KMS-11 (cell line): ENCODE measurements at regions not wholly inside any gene's neighbourhood (a gene's known extent, or its start where the extent isn't known, plus 50 kb on each side); places are given as distances from the start of the nearest gene placed in this dataset.

Experiments used
- H2AFZ ChIP-seq: fragments of 200-600 bp; sonication (generic); 2 replicates; pipeline ENCODE4 v1.6.1; 2016; ENCODE audit warnings: antibody characterized with exemption, mixed run types, low read depth
- H3K27ac ChIP-seq: fragments of 200-600 bp; sonication (generic); 2 replicates; pipeline ENCODE4 v1.6.1; 2016; ENCODE audit warnings: mild to moderate bottlenecking, mixed run types
- H3K27me3 ChIP-seq: fragments of 200-600 bp; sonication (generic); 2 replicates; pipeline ENCODE4 v1.6.1; 2017; ENCODE audit warnings: mild to moderate bottlenecking, low read depth, mixed run types, moderate library complexity; ENCODE audit not compliant: insufficient read depth
- H3K36me3 ChIP-seq: fragments of 200-600 bp; sonication (generic); 2 replicates; pipeline ENCODE4 v1.6.1; 2017; ENCODE audit warnings: mild to moderate bottlenecking, mixed run types; ENCODE audit not compliant: insufficient read depth
- H3K4me1 ChIP-seq: fragments of 200-600 bp; sonication (generic); 2 replicates; pipeline ENCODE4 v1.6.1; 2016; ENCODE audit warnings: mild to moderate bottlenecking, low read depth, mixed run types; ENCODE audit not compliant: poor library complexity, severe bottlenecking
- H3K4me2 ChIP-seq: fragments of 200-600 bp; sonication (generic); 2 replicates; pipeline ENCODE4 v1.7.0; 2016; ENCODE audit warnings: mild to moderate bottlenecking, mixed run types
- H3K4me3 ChIP-seq: fragments of 200-600 bp; sonication (generic); IDR thresholded peaks from 2 replicates; pipeline ENCODE4 v1.6.1; 2017; ENCODE audit warnings: low read depth, low read length, mixed read lengths; ENCODE audit not compliant: insufficient read depth
- H3K79me2 ChIP-seq: fragments of 200-600 bp; sonication (generic); 2 replicates; pipeline ENCODE4 v1.6.1; 2016; ENCODE audit warnings: low read depth, mixed run types; ENCODE audit not compliant: insufficient read depth
- H3K9ac ChIP-seq: fragments of 200-600 bp; sonication (generic); 2 replicates; pipeline ENCODE4 v1.6.1; 2016; ENCODE audit warnings: mild to moderate bottlenecking, mixed run types
- H4K20me1 ChIP-seq: fragments of 200-600 bp; sonication (generic); 2 replicates; pipeline ENCODE4 v1.6.1; 2016; ENCODE audit warnings: mild to moderate bottlenecking, mixed run types; ENCODE audit not compliant: insufficient read depth
- CTCF ChIP-seq: fragments of 200-600 bp; sonication (generic); conservative IDR thresholded peaks from 2 replicates; pipeline ENCODE4 v1.6.1; 2017; ENCODE audit warnings: low read depth, mild to moderate bottlenecking, antibody characterized with exemption, low read length, moderate library complexity, mixed read lengths

DNA sequence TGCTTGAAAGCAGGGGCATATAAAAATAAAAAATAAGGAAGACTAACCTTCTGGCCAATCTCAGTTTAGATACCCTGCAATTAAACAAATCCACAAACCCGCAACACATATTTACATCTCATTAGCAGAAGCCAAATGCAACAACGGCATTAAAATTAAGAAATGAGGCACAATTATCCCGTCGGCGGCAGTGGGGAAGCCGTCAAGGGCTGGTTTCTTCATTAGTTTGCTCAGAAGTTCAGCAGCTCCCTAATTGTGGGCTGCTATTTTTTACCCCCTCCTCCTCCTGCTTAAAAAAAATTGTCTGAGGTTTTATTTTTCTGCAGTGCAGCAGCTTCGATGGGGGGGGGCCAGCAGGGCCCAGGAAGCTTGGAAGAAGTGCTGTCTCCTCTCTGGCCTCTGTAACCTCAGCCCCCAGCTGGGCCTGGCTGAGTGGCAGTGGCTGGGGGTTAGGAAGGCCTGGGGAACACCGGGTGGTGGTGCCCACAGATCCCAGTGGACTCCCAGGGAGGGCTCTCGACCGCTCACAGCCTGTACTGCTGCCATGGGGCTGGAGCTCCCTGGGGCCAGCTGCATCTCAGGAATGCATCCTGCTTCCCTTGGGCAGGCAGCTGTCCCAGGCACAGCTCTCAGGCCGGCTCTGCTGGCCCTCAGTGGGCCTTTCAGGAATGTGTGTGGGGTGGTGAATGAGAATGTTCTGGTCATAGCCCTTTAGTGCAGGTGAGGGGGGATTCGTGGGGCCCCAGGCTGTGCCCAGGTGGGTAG is 148.7 kb upstream of the B3GAT1 start:
- no peak overlapping the region for H3K27ac ChIP-seq
- H3K4me1 ChIP-seq = no peaks in the 10 kb centered on the region
- H3K4me3 ChIP-seq = no peak overlapping the region
- no peak overlapping the region for H2AFZ ChIP-seq
- no peak overlapping the region for H3K4me2 ChIP-seq
- no peaks in the 10 kb centered on the region for H3K79me2 ChIP-seq
- TF ChIP-seq CTCF = no peak
- H3K9ac ChIP-seq = no peak overlapping the region
- no peaks in the 10 kb centered on the region for H3K36me3 ChIP-seq
- H3K27me3 ChIP-seq = no peaks in the 10 kb centered on the region
- no peaks in the 10 kb centered on the region for H4K20me1 ChIP-seq

- Histone ChIP-seq H3K79me2 (no peaks in the 10 kb centered on the region), H4K20me1 (no peaks in the 10 kb centered on the region), H3K36me3 (no peaks in the 10 kb centered on the region), H3K27me3 (no peaks in the 10 kb centered on the region), H3K4me1 (no peaks in the 10 kb centered on the region), H3K27ac (no peak overlapping the region), H3K9ac (no peak overlapping the region), H2AFZ (no peak overlapping the region), H3K4me2 (no peak overlapping the region), H3K4me3 (no peak overlapping the region)
- no peak for TF ChIP-seq CTCF
Measured at GRCh38 chr11:134560066-134560465, 148.0 kb upstream of the B3GAT1 start.

DNA sequence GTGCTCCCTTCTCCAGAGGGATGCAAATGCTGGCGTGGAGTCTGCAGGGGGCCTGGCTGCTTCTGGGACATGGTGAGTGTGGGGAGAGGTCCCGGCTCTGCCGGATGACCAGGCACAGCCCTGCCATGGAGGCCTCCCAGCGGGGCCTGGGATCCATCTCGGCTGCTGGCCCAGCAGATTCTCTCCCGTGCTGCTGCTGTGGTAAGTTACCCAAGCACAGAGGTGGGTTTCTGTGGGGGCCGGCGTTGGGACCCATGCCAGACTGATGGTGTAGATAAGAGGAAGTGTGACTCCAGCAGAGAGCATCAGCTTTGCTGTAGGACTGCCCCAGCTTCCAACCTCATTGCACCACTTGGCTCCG is 147.5 kb upstream of the B3GAT1 start:
- Histone ChIP-seq H4K20me1 (no peaks in the 10 kb centered on the region), H3K79me2 (no peaks in the 10 kb centered on the region), H3K4me3 (no peak overlapping the region), H3K4me1 (no peaks in the 10 kb centered on the region), H3K27ac (no peak overlapping the region), H3K9ac (no peak overlapping the region), H3K27me3 (no peaks in the 10 kb centered on the region), H3K4me2 (no peak overlapping the region), H2AFZ (no peak overlapping the region), H3K36me3 (no peaks in the 10 kb centered on the region)
- TF ChIP-seq CTCF = no peak

- no peaks in the 10 kb centered on the region for H4K20me1 ChIP-seq
- H3K4me3 ChIP-seq = no peak overlapping the region
- H3K27me3 ChIP-seq = no peaks in the 10 kb centered on the region
- no peaks in the 10 kb centered on the region for H3K4me1 ChIP-seq
- no peak overlapping the region for H3K4me2 ChIP-seq
- H3K79me2 ChIP-seq = no peaks in the 10 kb centered on the region
- no peak for TF ChIP-seq CTCF
- no peak overlapping the region for H2AFZ ChIP-seq
- no peak overlapping the region for H3K9ac ChIP-seq
- no peaks in the 10 kb centered on the region for H3K36me3 ChIP-seq
- no peak overlapping the region for H3K27ac ChIP-seq
Measured at GRCh38 chr11:134558916-134559601, 147.0 kb upstream of the B3GAT1 start.
